ENCODE measurements at regions not wholly inside any gene's neighbourhood (a gene's known extent, or its start where the extent isn't known, plus 50 kb on each side); places are given as distances from the start of the nearest gene placed in this dataset.

DNA sequence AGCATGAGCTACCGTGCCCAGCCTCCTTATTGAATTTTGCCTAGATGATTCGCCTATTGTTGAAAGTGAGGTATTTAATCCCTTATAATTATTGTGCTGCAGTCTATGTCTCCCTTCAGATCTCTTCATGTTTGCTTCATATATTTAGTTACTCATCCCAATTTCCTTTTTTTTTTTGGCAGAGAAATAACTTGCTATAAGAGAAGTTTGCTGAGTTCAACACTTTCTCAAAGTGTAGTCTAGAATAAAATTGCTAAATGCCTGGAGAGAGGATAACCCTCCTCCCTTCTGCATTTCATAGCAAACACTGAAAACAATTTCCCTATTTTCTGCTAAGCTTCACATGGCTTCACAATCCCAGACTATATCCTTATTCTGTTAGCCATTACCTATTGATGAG, 136.6 kb upstream of the CD180 start:
- H3K4me3 ChIP-seq (ENCODE audit: insufficient read depth in 1 of 2, low read depth in 1 of 2, low read length in 2 of 2) = no peak overlapping the region
- H2BK5ac ChIP-seq (ENCODE audit: low read depth, low read length, poor library complexity, severe bottlenecking) = no peak overlapping the region

GRCh38 chr5:67331296-67331925, 134.8 kb upstream of the CD180 start:
- Histone ChIP-seq H3K9ac (ENCODE audit: low read length) (no peak overlapping the region), H3K79me1 (replicated peaks; ENCODE audit: low read length, poor library complexity, severe bottlenecking) (no peaks in the 10 kb centered on the region), H2BK5ac (ENCODE audit: low read depth, low read length, poor library complexity, severe bottlenecking) (no peak overlapping the region), H2BK15ac (ENCODE audit: low read depth, poor library complexity, severe bottlenecking) (no peak overlapping the region), H4K8ac (ENCODE audit: low read length) (no peak overlapping the region), H3K27me3 (ENCODE audit: control insufficient read depth in 1 of 2, insufficient read depth in 1 of 2, low read length in 2 of 2) (no peaks in the 10 kb centered on the region), H2BK120ac (ENCODE audit: low read depth, low read length) (no peak overlapping the region), H3K36me3 (ENCODE audit: control insufficient read depth in 1 of 2, insufficient read depth in 2 of 2, low read depth in 1 of 2, low read length in 2 of 2) (no peaks in the 10 kb centered on the region), H3K4me1 (ENCODE audit: control insufficient read depth, insufficient read depth, low read depth, low read length) (no peaks in the 10 kb centered on the region), H3K23ac (ENCODE audit: low read length in 2 of 2) (no peak overlapping the region), H3K4me3 (ENCODE audit: insufficient read depth in 1 of 2, low read depth in 1 of 2, low read length in 2 of 2) (no peak overlapping the region), H3K4ac (ENCODE audit: low read depth in 1 of 2, low read length in 2 of 2) (no peak overlapping the region), H3K14ac (ENCODE audit: low read length in 2 of 2) (no peak overlapping the region), H2BK12ac (ENCODE audit: low read length in 2 of 2) (no peak overlapping the region), H2AK5ac (ENCODE audit: low read length, severe bottlenecking) (no peak overlapping the region), H3K9me3 (ENCODE audit: control insufficient read depth, low read length) (peaks cover 12% of the 10 kb centered on the region), H2AFZ (ENCODE audit: low read depth, low read length) (no peak overlapping the region), H3K4me2 (ENCODE audit: low read length, poor library complexity, severe bottlenecking) (no peak overlapping the region), H3K27ac (ENCODE audit: low read length, poor library complexity, severe bottlenecking) (no peak overlapping the region), H4K91ac (ENCODE audit: low read length) (no peak overlapping the region), H3K18ac (ENCODE audit: low read depth in 1 of 2, low read length in 2 of 2) (no peak overlapping the region)
- DNase-seq = no peak
- 94% methylated on average over 3 of the region's 4 CpGs for WGBS

More for the DNA sequence above, 136.6 kb upstream of the CD180 start:
- H3K23ac ChIP-seq (ENCODE audit: low read length in 2 of 2) = no peak overlapping the region
- no peak overlapping the region for H2BK15ac ChIP-seq (ENCODE audit: low read depth, poor library complexity, severe bottlenecking)
- H3K9ac ChIP-seq (ENCODE audit: low read length) = no peak overlapping the region
- H3K79me1 ChIP-seq (replicated peaks; ENCODE audit: low read length, poor library complexity, severe bottlenecking) = no peaks in the 10 kb centered on the region
- no peak overlapping the region for H4K8ac ChIP-seq (ENCODE audit: low read length)
- H3K14ac ChIP-seq (ENCODE audit: low read length in 2 of 2) = no peak overlapping the region
- H3K27me3 ChIP-seq (ENCODE audit: control insufficient read depth in 1 of 2, insufficient read depth in 1 of 2, low read length in 2 of 2) = no peaks in the 10 kb centered on the region
- H3K27ac ChIP-seq (ENCODE audit: low read length, poor library complexity, severe bottlenecking) = no peak overlapping the region
- H3K36me3 ChIP-seq (ENCODE audit: control insufficient read depth in 1 of 2, insufficient read depth in 2 of 2, low read depth in 1 of 2, low read length in 2 of 2) = no peaks in the 10 kb centered on the region
- no peak overlapping the region for H3K4ac ChIP-seq (ENCODE audit: low read depth in 1 of 2, low read length in 2 of 2)
- no peaks in the 10 kb centered on the region for H3K4me1 ChIP-seq (ENCODE audit: control insufficient read depth, insufficient read depth, low read depth, low read length)
- no CpG with 5 or more reads among the region's 2 CpGs for WGBS
- no peak overlapping the region for H3K18ac ChIP-seq (ENCODE audit: low read depth in 1 of 2, low read length in 2 of 2)
- DNase-seq = no peak
- H3K4me2 ChIP-seq (ENCODE audit: low read length, poor library complexity, severe bottlenecking) = no peak overlapping the region
- H2AFZ ChIP-seq (ENCODE audit: low read depth, low read length) = no peak overlapping the region
- H2AK5ac ChIP-seq (ENCODE audit: low read length, severe bottlenecking) = no peak overlapping the region
- no peak overlapping the region for H2BK12ac ChIP-seq (ENCODE audit: low read length in 2 of 2)
- H4K91ac ChIP-seq (ENCODE audit: low read length) = no peak overlapping the region
- H3K9me3 ChIP-seq (ENCODE audit: control insufficient read depth, low read length) = peaks cover 12% of the 10 kb centered on the region
- H2BK120ac ChIP-seq (ENCODE audit: low read depth, low read length) = no peak overlapping the region

DNA sequence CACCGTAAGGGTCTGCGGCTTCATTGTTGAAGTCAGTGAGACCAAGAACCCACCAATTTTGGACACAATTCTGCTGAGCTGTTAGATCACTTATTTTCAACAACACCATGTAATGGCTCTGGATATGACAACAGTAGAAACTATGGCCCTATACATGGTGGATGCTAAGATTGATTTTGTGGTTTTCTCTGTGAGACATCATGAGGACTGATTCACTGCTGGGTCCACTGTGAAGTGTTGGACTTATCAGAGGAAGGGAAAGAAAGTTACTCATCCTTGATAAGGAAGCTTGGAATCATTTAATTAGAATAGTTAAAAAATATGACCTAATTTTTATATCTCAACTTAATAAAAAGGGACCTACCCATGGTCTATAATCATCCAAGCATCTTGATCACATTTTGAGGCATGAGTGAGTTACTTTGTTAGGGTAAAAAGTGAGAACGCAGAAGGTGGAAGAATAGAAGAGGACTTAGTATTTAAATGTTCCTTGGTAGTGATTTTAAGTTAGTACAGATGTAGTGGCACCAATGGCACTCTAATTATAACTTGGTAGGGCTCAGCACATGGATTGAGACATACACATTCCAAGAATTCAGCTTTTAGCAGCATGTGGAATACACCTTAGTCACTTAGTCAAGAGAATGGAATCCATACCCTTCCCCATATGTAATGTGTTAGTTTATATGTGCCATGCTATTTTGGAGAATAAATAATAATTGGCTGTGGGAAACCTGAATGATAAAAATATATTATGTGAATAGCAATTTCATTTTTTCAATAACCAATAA, 123.5 kb upstream of the CD180 start:
- Histone ChIP-seq H2BK12ac (ENCODE audit: low read length in 2 of 2) (no peak overlapping the region), H2AK5ac (ENCODE audit: low read length, severe bottlenecking) (no peak overlapping the region), H2AFZ (ENCODE audit: low read depth, low read length) (no peak overlapping the region), H3K27ac (ENCODE audit: low read length, poor library complexity, severe bottlenecking) (no peak overlapping the region), H3K36me3 (ENCODE audit: control insufficient read depth in 1 of 2, insufficient read depth in 2 of 2, low read depth in 1 of 2, low read length in 2 of 2) (no peaks in the 10 kb centered on the region), H3K14ac (ENCODE audit: low read length in 2 of 2) (no peak overlapping the region), H3K4me1 (ENCODE audit: control insufficient read depth, insufficient read depth, low read depth, low read length) (peaks cover 3% of the 10 kb centered on the region), H3K79me1 (replicated peaks; ENCODE audit: low read length, poor library complexity, severe bottlenecking) (no peaks in the 10 kb centered on the region), H3K18ac (ENCODE audit: low read depth in 1 of 2, low read length in 2 of 2) (no peak overlapping the region), H3K27me3 (ENCODE audit: control insufficient read depth in 1 of 2, insufficient read depth in 1 of 2, low read length in 2 of 2) (no peaks in the 10 kb centered on the region), H2BK120ac (ENCODE audit: low read depth, low read length) (no peak overlapping the region), H4K91ac (ENCODE audit: low read length) (no peak overlapping the region), H3K23ac (ENCODE audit: low read length in 2 of 2) (no peak overlapping the region), H3K9ac (ENCODE audit: low read length) (no peak overlapping the region), H3K4me2 (ENCODE audit: low read length, poor library complexity, severe bottlenecking) (no peak overlapping the region), H4K8ac (ENCODE audit: low read length) (no peak overlapping the region), H3K4me3 (ENCODE audit: insufficient read depth in 1 of 2, low read depth in 1 of 2, low read length in 2 of 2) (no peak overlapping the region), H2BK5ac (ENCODE audit: low read depth, low read length, poor library complexity, severe bottlenecking) (no peak overlapping the region), H3K9me3 (ENCODE audit: control insufficient read depth, low read length) (no peaks in the 10 kb centered on the region), H2BK15ac (ENCODE audit: low read depth, poor library complexity, severe bottlenecking) (no peak overlapping the region), H3K4ac (ENCODE audit: low read depth in 1 of 2, low read length in 2 of 2) (no peak overlapping the region)
- 90% methylated on average over 3 of the region's 3 CpGs for WGBS
- DNase-seq = peak; percentile 23

DNA sequence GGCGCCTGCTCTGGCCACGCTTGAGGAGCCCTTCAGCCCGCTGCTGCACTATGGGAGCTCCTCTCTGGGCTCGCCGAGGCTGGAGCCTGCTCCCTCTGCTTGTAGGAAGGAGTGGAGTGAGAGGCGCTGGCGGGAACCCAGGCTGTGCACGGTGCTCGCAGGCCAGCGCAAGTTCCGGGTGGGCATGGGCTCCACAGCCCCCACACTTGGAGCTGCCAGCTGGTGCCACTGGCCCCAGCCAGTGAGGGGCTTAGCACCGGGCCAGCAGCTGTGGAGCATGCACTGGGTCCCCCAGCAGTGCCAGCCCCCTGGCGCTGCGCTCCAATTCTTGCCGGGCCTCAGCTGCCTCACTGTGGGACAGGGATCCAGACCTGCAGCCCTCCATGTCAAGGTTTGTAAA, 122.1 kb upstream of the CD180 start:
- Histone ChIP-seq H3K9me3 (ENCODE audit: control insufficient read depth, low read length) (no peaks in the 10 kb centered on the region), H3K4me3 (ENCODE audit: insufficient read depth in 1 of 2, low read depth in 1 of 2, low read length in 2 of 2) (no peak overlapping the region), H2BK12ac (ENCODE audit: low read length in 2 of 2) (peak overlapping the region in 1 of 2 experiments; percentile 59), H3K36me3 (ENCODE audit: control insufficient read depth in 1 of 2, insufficient read depth in 2 of 2, low read depth in 1 of 2, low read length in 2 of 2) (no peaks in the 10 kb centered on the region), H4K8ac (ENCODE audit: low read length) (no peak overlapping the region), H3K27ac (ENCODE audit: low read length, poor library complexity, severe bottlenecking) (no peak overlapping the region), H3K23ac (ENCODE audit: low read length in 2 of 2) (no peak overlapping the region), H3K4ac (ENCODE audit: low read depth in 1 of 2, low read length in 2 of 2) (peak overlapping the region in 1 of 2 experiments; percentile 35), H2BK15ac (ENCODE audit: low read depth, poor library complexity, severe bottlenecking) (no peak overlapping the region), H3K14ac (ENCODE audit: low read length in 2 of 2) (no peak overlapping the region), H3K79me1 (replicated peaks; ENCODE audit: low read length, poor library complexity, severe bottlenecking) (no peaks in the 10 kb centered on the region), H2AFZ (ENCODE audit: low read depth, low read length) (no peak overlapping the region), H3K4me1 (ENCODE audit: control insufficient read depth, insufficient read depth, low read depth, low read length) (peaks cover 5% of the 10 kb centered on the region), H3K27me3 (ENCODE audit: control insufficient read depth in 1 of 2, insufficient read depth in 1 of 2, low read length in 2 of 2) (no peaks in the 10 kb centered on the region), H4K91ac (ENCODE audit: low read length) (peak overlapping the region; percentile 78), H2BK120ac (ENCODE audit: low read depth, low read length) (no peak overlapping the region), H2AK5ac (ENCODE audit: low read length, severe bottlenecking) (no peak overlapping the region), H3K4me2 (ENCODE audit: low read length, poor library complexity, severe bottlenecking) (no peak overlapping the region), H3K18ac (ENCODE audit: low read depth in 1 of 2, low read length in 2 of 2) (peak overlapping the region in 1 of 2 experiments; percentile 62), H2BK5ac (ENCODE audit: low read depth, low read length, poor library complexity, severe bottlenecking) (no peak overlapping the region), H3K9ac (ENCODE audit: low read length) (no peak overlapping the region)
- 97% methylated on average over 15 of the region's 15 CpGs for WGBS
- no peak for DNase-seq
